K562 (cell line): ENCODE measurements at regions not wholly inside any gene's neighbourhood (a gene's known extent, or its start where the extent isn't known, plus 50 kb on each side); places are given as distances from the start of the nearest gene placed in this dataset.

ENCODE experiments used
- CBX3 ChIP-seq, 2 experiments: IDR thresholded peaks; 1 replicate in 1 of 2; 2 replicates in 1 of 2; pipeline ENCODE4 v1.6.1; 2012; ENCODE audit warnings: inconsistent platforms in 2 of 2, low read length in 2 of 2, borderline replicate concordance in 1 of 2, control low read depth in 1 of 2
- FOXA1 ChIP-seq: fragments of 450-650 bp; IDR thresholded peaks from 2 replicates; pipeline ENCODE4 v1.6.1; 2016; ENCODE audit warnings: mild to moderate bottlenecking, borderline replicate concordance
- FOXK1 ChIP-seq: sonication (generic); formaldehyde crosslinking; IDR thresholded peaks from 2 replicates; pipeline ENCODE4 v1.8.0; 2022; ENCODE audit warnings: missing genetic modification reagents, mild to moderate bottlenecking, borderline replicate concordance
- HMG20A ChIP-seq: fragments of 450-650 bp; formaldehyde crosslinking; conservative IDR thresholded peaks from 2 replicates; pipeline ENCODE4 v1.4.0; 2020; ENCODE audit warnings: mild to moderate bottlenecking, mixed read lengths
- MAFG ChIP-seq: fragments of 450-650 bp; conservative IDR thresholded peaks from 2 replicates; pipeline ENCODE4 v1.6.1; 2016; ENCODE audit warnings: missing genetic modification characterization, missing compliant biosample characterization
- NELFE ChIP-seq: IDR thresholded peaks from 2 replicates; pipeline ENCODE4 v1.6.1; 2011; ENCODE audit warnings: mild to moderate bottlenecking; ENCODE audit not compliant: insufficient read depth, insufficient read length
- NR2F6 ChIP-seq: fragments of 450-650 bp; formaldehyde crosslinking; IDR thresholded peaks from 2 replicates; pipeline ENCODE4 v1.4.0; 2020; ENCODE audit warnings: mild to moderate bottlenecking
- SMC3 ChIP-seq: conservative IDR thresholded peaks from 2 replicates; pipeline ENCODE4 v1.6.1; 2011; ENCODE audit warnings: low read depth, low read length, improper control_type of control experiment; ENCODE audit not compliant: insufficient read depth
- ZBTB1 ChIP-seq: sonication (generic); formaldehyde crosslinking; IDR thresholded peaks from 2 replicates; pipeline ENCODE4 v1.8.1; 2023; ENCODE audit warnings: missing genetic modification reagents, low read depth, mild to moderate bottlenecking, borderline replicate concordance
- ZFP1 ChIP-seq: fragments of 450-650 bp; formaldehyde crosslinking; IDR thresholded peaks from 2 replicates; pipeline ENCODE4 v1.4.0; 2020; ENCODE audit warnings: mild to moderate bottlenecking, mixed read lengths
- ZNF668 ChIP-seq: fragments of 250-450 bp; sonication (Bioruptor Pico); IDR thresholded peaks from 2 replicates; pipeline ENCODE4 v1.8.0; 2022; ENCODE audit warnings: mild to moderate bottlenecking, inconsistent platforms
- ZNF696 ChIP-seq: fragments of 250-450 bp; sonication (Bioruptor Pico); conservative IDR thresholded peaks from 2 replicates; pipeline ENCODE4 v1.4.0; 2020; ENCODE audit warnings: mild to moderate bottlenecking, moderate library complexity
- ZNF707 ChIP-seq: fragments of 250-450 bp; sonication (Bioruptor Pico); conservative IDR thresholded peaks from 2 replicates; pipeline ENCODE4 v1.8.0; 2022; ENCODE audit warnings: inconsistent platforms, mild to moderate bottlenecking, moderate library complexity
- TF ChIP-seq, protein P1 (sequence below), 2 experiments: fragments of 450-650 bp in 1 of 2; sonication (generic) in 1 of 2; formaldehyde crosslinking in 1 of 2; IDR thresholded peaks in 1 of 2; conservative IDR thresholded peaks in 1 of 2; 2 replicates each; pipeline versions ENCODE4 v1.6.1 to v1.8.1; 2016 to 2023; ENCODE audit warnings: mild to moderate bottlenecking in 2 of 2, moderate library complexity in 2 of 2, inconsistent platforms in 1 of 2, missing genetic modification reagents in 1 of 2
- TF ChIP-seq, protein P2 (sequence below): fragments of 250-450 bp; sonication (Bioruptor Pico); IDR thresholded peaks from 2 replicates; pipeline ENCODE4 v1.5.0; 2021
- TF ChIP-seq, protein P3 (sequence below): fragments of 250-450 bp; sonication (Bioruptor Pico); IDR thresholded peaks from 2 replicates; pipeline ENCODE4 v1.8.0; 2021; ENCODE audit warnings: moderate library complexity, mild to moderate bottlenecking, inconsistent platforms
- TF ChIP-seq, protein P4 (sequence below): fragments of 450-650 bp; formaldehyde crosslinking; IDR thresholded peaks from 2 replicates; pipeline ENCODE4 v1.4.0; 2020; ENCODE audit warnings: mild to moderate bottlenecking, moderate library complexity
- TF ChIP-seq, protein P5 (sequence below): fragments of 250-450 bp; sonication (Bioruptor Pico); IDR thresholded peaks from 2 replicates; pipeline ENCODE4 v1.8.0; 2022; ENCODE audit warnings: moderate library complexity, mild to moderate bottlenecking, inconsistent platforms
- TF ChIP-seq, protein P6 (sequence below): fragments of 450-650 bp; IDR thresholded peaks from 2 replicates; pipeline ENCODE4 v1.7.0; 2016; ENCODE audit warnings: borderline replicate concordance
- TF ChIP-seq, protein P7 (sequence below): conservative IDR thresholded peaks from 2 replicates; pipeline ENCODE4 v1.6.1; 2011; ENCODE audit warnings: low read depth, mild to moderate bottlenecking, low read length; ENCODE audit not compliant: control insufficient read depth

DNA sequence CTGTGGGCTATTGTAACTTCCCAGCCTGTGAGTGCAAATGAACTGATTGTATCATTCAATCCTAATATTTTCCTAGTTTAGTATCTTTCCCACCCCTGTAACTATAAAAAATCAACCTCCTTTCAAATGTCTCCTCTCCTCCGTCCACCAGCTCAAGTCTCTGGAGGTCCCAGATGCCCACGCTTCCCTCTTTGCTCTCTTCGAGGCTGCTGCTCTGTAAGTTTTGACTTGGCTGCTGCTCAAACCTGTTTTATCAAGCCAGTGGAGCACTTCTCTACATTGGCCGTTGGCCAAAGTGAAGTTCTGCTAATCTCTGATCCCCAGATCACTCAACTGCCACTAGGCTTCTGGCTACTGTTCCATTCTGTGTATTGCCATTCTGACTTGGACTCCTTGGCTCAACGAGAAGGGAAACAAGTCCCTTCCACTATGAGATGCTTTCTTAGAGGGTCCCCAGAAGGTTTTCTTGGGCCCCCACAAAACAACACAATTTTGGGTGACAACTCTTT lies 60.7 kb upstream of the RAPGEF2 start (continued):
- TF ChIP-seq ZNF696 (CRISPR knock-in tag) (no peak), ZBTB1 (no peak), ZNF668 (CRISPR knock-in tag) (no peak), ZFP1 (CRISPR knock-in tag) (no peak), NELFE (no peak), NR2F6 (CRISPR knock-in tag) (no peak), FOXA1 (no peak), FOXK1 (CRISPR knock-in tag) (no peak), SMC3 (no peak), HMG20A (CRISPR knock-in tag) (no peak), CBX3 (IDR thresholded peaks at IDR 0.05; ENCODE audit: borderline replicate concordance in 1 of 2, low read length in 2 of 2) (peak in 1 of 2 experiments; percentile 90; a peak in 1 of 3 replicates), MAFG (tag) (no peak), ZNF707 (CRISPR knock-in tag) (no peak)
- TF ChIP-seq, protein P1, sequence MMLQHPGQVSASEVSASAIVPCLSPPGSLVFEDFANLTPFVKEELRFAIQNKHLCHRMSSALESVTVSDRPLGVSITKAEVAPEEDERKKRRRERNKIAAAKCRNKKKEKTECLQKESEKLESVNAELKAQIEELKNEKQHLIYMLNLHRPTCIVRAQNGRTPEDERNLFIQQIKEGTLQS (IDR thresholded peaks at IDR 0.05), result no peak
- TF ChIP-seq, protein P1 (CRISPR knock-in tag; conservative IDR thresholded peaks at IDR 0.05), result no peak
- TF ChIP-seq, protein P2, sequence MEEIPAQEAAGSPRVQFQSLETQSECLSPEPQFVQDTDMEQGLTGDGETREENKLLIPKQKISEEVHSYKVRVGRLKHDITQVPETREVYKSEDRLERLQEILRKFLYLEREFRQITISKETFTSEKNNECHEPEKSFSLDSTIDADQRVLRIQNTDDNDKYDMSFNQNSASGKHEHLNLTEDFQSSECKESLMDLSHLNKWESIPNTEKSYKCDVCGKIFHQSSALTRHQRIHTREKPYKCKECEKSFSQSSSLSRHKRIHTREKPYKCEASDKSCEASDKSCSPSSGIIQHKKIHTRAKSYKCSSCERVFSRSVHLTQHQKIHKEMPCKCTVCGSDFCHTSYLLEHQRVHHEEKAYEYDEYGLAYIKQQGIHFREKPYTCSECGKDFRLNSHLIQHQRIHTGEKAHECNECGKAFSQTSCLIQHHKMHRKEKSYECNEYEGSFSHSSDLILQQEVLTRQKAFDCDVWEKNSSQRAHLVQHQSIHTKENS, result no peak
- TF ChIP-seq, protein P3, sequence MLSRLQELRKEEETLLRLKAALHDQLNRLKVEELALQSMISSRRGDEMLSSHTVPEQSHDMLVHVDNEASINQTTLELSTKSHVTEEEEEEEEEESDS, result no peak
- TF ChIP-seq, protein P4, sequence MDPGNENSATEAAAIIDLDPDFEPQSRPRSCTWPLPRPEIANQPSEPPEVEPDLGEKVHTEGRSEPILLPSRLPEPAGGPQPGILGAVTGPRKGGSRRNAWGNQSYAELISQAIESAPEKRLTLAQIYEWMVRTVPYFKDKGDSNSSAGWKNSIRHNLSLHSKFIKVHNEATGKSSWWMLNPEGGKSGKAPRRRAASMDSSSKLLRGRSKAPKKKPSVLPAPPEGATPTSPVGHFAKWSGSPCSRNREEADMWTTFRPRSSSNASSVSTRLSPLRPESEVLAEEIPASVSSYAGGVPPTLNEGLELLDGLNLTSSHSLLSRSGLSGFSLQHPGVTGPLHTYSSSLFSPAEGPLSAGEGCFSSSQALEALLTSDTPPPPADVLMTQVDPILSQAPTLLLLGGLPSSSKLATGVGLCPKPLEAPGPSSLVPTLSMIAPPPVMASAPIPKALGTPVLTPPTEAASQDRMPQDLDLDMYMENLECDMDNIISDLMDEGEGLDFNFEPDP, result no peak
- TF ChIP-seq, protein P5, sequence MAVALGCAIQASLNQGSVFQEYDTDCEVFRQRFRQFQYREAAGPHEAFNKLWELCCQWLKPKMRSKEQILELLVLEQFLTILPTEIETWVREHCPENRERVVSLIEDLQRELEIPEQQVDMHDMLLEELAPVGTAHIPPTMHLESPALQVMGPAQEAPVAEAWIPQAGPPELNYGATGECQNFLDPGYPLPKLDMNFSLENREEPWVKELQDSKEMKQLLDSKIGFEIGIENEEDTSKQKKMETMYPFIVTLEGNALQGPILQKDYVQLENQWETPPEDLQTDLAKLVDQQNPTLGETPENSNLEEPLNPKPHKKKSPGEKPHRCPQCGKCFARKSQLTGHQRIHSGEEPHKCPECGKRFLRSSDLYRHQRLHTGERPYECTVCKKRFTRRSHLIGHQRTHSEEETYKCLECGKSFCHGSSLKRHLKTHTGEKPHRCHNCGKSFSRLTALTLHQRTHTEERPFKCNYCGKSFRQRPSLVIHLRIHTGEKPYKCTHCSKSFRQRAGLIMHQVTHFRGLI, result no peak
- TF ChIP-seq, protein P6, sequence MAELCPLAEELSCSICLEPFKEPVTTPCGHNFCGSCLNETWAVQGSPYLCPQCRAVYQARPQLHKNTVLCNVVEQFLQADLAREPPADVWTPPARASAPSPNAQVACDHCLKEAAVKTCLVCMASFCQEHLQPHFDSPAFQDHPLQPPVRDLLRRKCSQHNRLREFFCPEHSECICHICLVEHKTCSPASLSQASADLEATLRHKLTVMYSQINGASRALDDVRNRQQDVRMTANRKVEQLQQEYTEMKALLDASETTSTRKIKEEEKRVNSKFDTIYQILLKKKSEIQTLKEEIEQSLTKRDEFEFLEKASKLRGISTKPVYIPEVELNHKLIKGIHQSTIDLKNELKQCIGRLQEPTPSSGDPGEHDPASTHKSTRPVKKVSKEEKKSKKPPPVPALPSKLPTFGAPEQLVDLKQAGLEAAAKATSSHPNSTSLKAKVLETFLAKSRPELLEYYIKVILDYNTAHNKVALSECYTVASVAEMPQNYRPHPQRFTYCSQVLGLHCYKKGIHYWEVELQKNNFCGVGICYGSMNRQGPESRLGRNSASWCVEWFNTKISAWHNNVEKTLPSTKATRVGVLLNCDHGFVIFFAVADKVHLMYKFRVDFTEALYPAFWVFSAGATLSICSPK, result no peak
- TF ChIP-seq, protein P7, sequence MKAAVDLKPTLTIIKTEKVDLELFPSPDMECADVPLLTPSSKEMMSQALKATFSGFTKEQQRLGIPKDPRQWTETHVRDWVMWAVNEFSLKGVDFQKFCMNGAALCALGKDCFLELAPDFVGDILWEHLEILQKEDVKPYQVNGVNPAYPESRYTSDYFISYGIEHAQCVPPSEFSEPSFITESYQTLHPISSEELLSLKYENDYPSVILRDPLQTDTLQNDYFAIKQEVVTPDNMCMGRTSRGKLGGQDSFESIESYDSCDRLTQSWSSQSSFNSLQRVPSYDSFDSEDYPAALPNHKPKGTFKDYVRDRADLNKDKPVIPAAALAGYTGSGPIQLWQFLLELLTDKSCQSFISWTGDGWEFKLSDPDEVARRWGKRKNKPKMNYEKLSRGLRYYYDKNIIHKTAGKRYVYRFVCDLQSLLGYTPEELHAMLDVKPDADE, result 0 out of 2 replicates have a peak, but pooled peaks have one; percentile 24
